ENCODE measurements at regions not wholly inside any gene's neighbourhood (a gene's known extent, or its start where the extent isn't known, plus 50 kb on each side); places are given as distances from the start of the nearest gene placed in this dataset.

- Histone ChIP-seq H3K4me1 (no peaks in the 10 kb centered on the region), H3K9me3 (no peaks in the 10 kb centered on the region), H3K4me3 (no peak overlapping the region), H3K27ac (no peak overlapping the region), H3K4me2 (no peak overlapping the region)
- no peak for FAIRE-seq
- DNase-seq (ENCODE audit: low read depth in 1 of 2, low spot score in 1 of 2) = no peak
- POLR2A ChIA-PET = no interaction called here
- CTCF ChIA-PET = no interaction called here
- TF ChIP-seq E2F6 (IDR thresholded peaks at IDR 0.05; ENCODE audit: borderline replicate concordance, low read depth) (no peak), KDM1A (IDR thresholded peaks at IDR 0.05; ENCODE audit: low read depth) (no peak), HEYL (CRISPR knock-in tag; IDR thresholded peaks at IDR 0.05) (no peak), ZC3H11A (IDR thresholded peaks at IDR 0.05) (no peak), ZSCAN20 (CRISPR knock-in tag; IDR thresholded peaks at IDR 0.05) (no peak), NR3C1 (IDR thresholded peaks at IDR 0.05) (no peak), CBX8 (IDR thresholded peaks at IDR 0.05) (no peak), TP53 (CRISPR knock-in tag; IDR thresholded peaks at IDR 0.05) (no peak), ZNF302 (CRISPR knock-in tag; IDR thresholded peaks at IDR 0.05) (no peak), EP300 (IDR thresholded peaks at IDR 0.05) (no peak), ELK1 (IDR thresholded peaks at IDR 0.05; ENCODE audit: low read depth, low read length) (no peak), BCL3 (IDR thresholded peaks at IDR 0.05) (no peak), KDM5A (IDR thresholded peaks at IDR 0.05) (no peak), HOXB5 (CRISPR knock-in tag; IDR thresholded peaks at IDR 0.05) (no peak), ATOH8 (CRISPR knock-in tag; IDR thresholded peaks at IDR 0.05; ENCODE audit: low read depth) (no peak), POLR2A (IDR thresholded peaks at IDR 0.05; ENCODE audit: low read length) (no peak), RNF2 (IDR thresholded peaks at IDR 0.05; ENCODE audit: borderline replicate concordance, low read depth) (no peak), ESRRA (IDR thresholded peaks at IDR 0.05; ENCODE audit: borderline replicate concordance, low read length) (no peak), PBX3 (IDR thresholded peaks at IDR 0.05) (no peak), HES2 (IDR thresholded peaks at IDR 0.05) (no peak)
- no peak for ATAC-seq
- WGBS (ENCODE audit: missing lambda C conversion rate) = 5% methylated on average over 2 of the region's 2 CpGs
These were observed 239.0 kb upstream of the ZP4 start for GRCh38 chr1:238129677-238130076.

- H3K9me3 ChIP-seq = no peaks in the 10 kb centered on the region
- ATAC-seq (no peak), FAIRE-seq (no peak), DNase-seq (ENCODE audit: low read depth in 1 of 2, low spot score in 1 of 2) (no peak)
- ChIA-PET POLR2A (no interaction called here), CTCF (no interaction called here)
- no peak for TF ChIP-seq CBX8 (IDR thresholded peaks at IDR 0.05)
- no peak for TF ChIP-seq HDAC2 (IDR thresholded peaks at IDR 0.05)
- H3K4me1 ChIP-seq = no peaks in the 10 kb centered on the region
- H3K27ac ChIP-seq = no peak overlapping the region
- 1% methylated on average over 3 of the region's 3 CpGs for WGBS (ENCODE audit: missing lambda C conversion rate)
- H3K4me2 ChIP-seq = no peak overlapping the region
- no peak overlapping the region for H3K4me3 ChIP-seq
These were observed 232.5 kb upstream of the ZP4 start for GRCh38 chr1:238123201-238123600.

- FAIRE-seq = no peak
- no peak overlapping the region for H3K27ac ChIP-seq
- no peak for DNase-seq (ENCODE audit: low read depth in 1 of 2, low spot score in 1 of 2)
- H3K4me1 ChIP-seq = no peaks in the 10 kb centered on the region
- WGBS (ENCODE audit: missing lambda C conversion rate) = 0% methylated on average over 1 of the region's 1 CpG
- CTCF ChIA-PET = no interaction called here
- H3K4me2 ChIP-seq = no peak overlapping the region
- ATAC-seq = no peak
- TF ChIP-seq KDM5A (IDR thresholded peaks at IDR 0.05) (no peak), FOXS1 (CRISPR knock-in tag; IDR thresholded peaks at IDR 0.05) (no peak), CBX2 (IDR thresholded peaks at IDR 0.05; ENCODE audit: borderline replicate concordance, low read depth) (no peak)
- H3K4me3 ChIP-seq = no peak overlapping the region
- POLR2A ChIA-PET = no interaction called here
- no peaks in the 10 kb centered on the region for H3K9me3 ChIP-seq
These were observed 229.1 kb upstream of the ZP4 start for GRCh38 chr1:238119861-238120260.
